ENCODE measurements at regions not wholly inside any gene's neighbourhood (a gene's known extent, or its start where the extent isn't known, plus 50 kb on each side); places are given as distances from the start of the nearest gene placed in this dataset.

DNA sequence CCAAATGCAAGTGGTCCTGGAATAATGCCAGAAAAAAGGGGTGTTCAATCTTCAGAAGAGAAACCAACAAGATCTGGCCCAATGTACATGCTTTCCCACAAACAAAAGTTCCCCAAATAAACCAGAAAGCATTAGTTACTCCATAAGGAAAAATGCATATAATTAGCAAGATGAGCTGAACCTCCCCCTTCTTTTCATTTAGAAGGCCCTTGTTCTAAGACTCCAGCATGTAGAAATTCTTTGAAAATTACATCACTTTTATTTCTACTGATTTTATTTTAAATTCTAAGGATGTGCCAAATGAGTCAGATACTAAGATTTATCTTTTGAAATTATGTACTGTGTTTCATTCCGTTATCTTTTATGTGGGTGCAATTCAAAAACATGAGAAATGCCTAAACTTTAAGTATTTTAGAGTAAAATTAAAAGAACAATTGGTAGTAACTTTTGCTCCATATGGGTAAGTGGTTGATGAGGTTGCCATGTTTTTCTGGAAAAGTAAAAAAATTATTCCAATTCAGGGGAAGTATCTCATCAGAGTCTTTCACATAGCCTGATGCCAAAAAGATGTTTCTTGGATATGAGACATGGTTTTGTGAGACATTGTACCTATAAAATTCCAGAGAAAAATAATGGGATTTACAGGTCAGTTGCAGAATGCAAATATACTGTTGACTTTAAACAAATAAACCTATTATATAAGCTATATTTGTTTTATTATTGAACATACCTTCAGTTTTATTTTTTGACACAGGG, 106.5 kb upstream of the CCDC112 start:
- TF ChIP-seq POLR2A (IDR thresholded peaks at IDR 0.05) (no peak), CTCF (IDR thresholded peaks at IDR 0.05) (no peak)
- Histone ChIP-seq H3K9me3 (no peaks in the 10 kb centered on the region), H3K27ac (no peak overlapping the region), H3K4me1 (no peaks in the 10 kb centered on the region), H3K36me3 (ENCODE audit: low read depth, missing control alignments) (no peaks in the 10 kb centered on the region), H3K4me3 (no peak overlapping the region), H3K27me3 (no peaks in the 10 kb centered on the region)
- intact Hi-C loops (cut with DNase I; ENCODE audit: low total_unique reads): no loop called here
- 61 to 79% methylated on average over 1 of the region's 1 CpG for WGBS, 2 donors
- DNase-seq: no peak

DNA sequence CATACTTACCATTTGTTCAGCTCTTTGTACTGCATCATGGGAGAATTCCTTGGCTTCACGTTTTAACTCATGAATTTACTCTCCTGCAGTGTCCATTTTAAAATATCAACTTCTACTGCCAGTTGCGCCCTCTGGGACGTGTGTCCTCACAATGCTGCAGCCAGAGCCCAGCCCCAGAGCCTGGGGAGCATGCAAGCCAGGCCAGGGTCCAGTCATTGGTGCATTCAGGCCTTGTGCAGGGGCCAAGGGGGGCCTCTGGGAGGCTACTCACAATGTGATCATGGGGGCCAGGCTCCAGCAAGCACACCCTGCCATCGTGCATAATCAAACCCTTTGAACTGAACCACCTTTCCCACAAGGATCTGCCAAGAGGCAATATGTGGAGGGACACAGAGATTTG, 105.6 kb upstream of the CCDC112 start:
- H3K4me3 ChIP-seq: no peak overlapping the region
- H3K36me3 ChIP-seq (ENCODE audit: low read depth, missing control alignments): no peaks in the 10 kb centered on the region
- no peak for TF ChIP-seq CTCF (IDR thresholded peaks at IDR 0.05)
- TF ChIP-seq POLR2A (IDR thresholded peaks at IDR 0.05): no peak
- intact Hi-C loops (cut with DNase I; ENCODE audit: low total_unique reads): no loop called here
- H3K4me1 ChIP-seq: no peaks in the 10 kb centered on the region
- 63% methylated on average over 4 of the region's 4 CpGs for WGBS, 2 donors
- no peak for DNase-seq
- H3K27me3 ChIP-seq: no peaks in the 10 kb centered on the region
- H3K27ac ChIP-seq: no peak overlapping the region
- no peaks in the 10 kb centered on the region for H3K9me3 ChIP-seq

DNA sequence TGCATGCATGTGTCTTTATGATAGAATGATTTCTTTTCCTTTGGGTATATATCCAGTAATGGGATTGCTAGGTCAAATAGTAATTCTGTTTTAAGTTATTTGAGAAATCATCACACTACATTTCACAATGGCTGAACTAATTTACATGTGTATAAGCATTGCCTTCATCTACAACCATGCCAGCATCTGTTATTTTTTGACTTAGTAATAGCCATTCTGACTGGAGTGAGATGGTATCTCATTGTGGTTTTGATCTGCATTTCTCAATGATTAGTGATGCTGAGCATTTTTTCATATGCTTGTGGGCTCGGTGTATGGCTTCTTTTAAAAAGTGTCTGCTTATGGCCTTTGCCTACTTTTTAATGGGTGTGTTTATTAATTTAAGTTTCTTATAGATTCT, 102.3 kb upstream of the CCDC112 start:
- DNase-seq: no peak
- H3K27ac ChIP-seq: no peak overlapping the region
- H3K36me3 ChIP-seq (ENCODE audit: low read depth, missing control alignments): no peaks in the 10 kb centered on the region
- no peaks in the 10 kb centered on the region for H3K4me1 ChIP-seq
- WGBS, 2 donors: 88 to 97% methylated on average over 1 of the region's 1 CpG
- TF ChIP-seq POLR2A (IDR thresholded peaks at IDR 0.05): no peak
- no peak for TF ChIP-seq CTCF (IDR thresholded peaks at IDR 0.05)
- no peaks in the 10 kb centered on the region for H3K27me3 ChIP-seq
- H3K4me3 ChIP-seq: no peak overlapping the region
- H3K9me3 ChIP-seq: no peaks in the 10 kb centered on the region
- intact Hi-C loops (cut with DNase I; ENCODE audit: low total_unique reads): no loop called here

- H3K9me3 ChIP-seq: no peaks in the 10 kb centered on the region
- intact Hi-C loops (cut with DNase I; ENCODE audit: low total_unique reads): no loop called here
- WGBS, 2 donors: 76 to 89% methylated on average over 2 of the region's 2 CpGs
- DNase-seq: no peak
- TF ChIP-seq CTCF (IDR thresholded peaks at IDR 0.05): no peak
- H3K27me3 ChIP-seq: no peaks in the 10 kb centered on the region
- no peak overlapping the region for H3K27ac ChIP-seq
- H3K36me3 ChIP-seq (ENCODE audit: low read depth, missing control alignments): no peaks in the 10 kb centered on the region
- no peak overlapping the region for H3K4me3 ChIP-seq
- H3K4me1 ChIP-seq: no peaks in the 10 kb centered on the region
Measured at GRCh38 chr5:115396688-115397087, 100.2 kb upstream of the CCDC112 start.

DNA sequence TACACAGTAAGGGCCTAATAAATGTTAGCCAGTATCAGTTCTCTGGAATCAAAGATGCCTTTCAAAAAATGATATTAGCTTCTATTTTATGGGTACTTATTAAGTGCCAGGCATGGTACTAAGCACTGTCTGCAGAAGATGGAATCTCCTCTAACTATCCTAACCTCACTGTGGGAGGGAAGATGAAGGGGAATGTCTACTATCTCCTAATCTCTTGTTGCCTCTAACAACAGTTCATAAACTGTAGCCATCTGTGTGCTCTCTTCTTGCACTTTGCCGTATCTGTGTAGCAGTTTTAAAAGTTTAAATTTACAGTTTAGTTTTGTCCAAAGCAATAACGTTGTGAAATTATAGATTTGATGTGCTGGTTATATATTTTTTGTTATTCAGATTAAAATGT, 99.6 kb upstream of the CCDC112 start:
- DNase-seq: no peak
- Histone ChIP-seq H3K36me3 (ENCODE audit: low read depth, missing control alignments) (no peaks in the 10 kb centered on the region), H3K27me3 (no peaks in the 10 kb centered on the region), H3K4me1 (no peaks in the 10 kb centered on the region), H3K27ac (no peak overlapping the region), H3K4me3 (no peak overlapping the region), H3K9me3 (no peaks in the 10 kb centered on the region)
- 39 to 49% methylated on average over 2 of the region's 2 CpGs for WGBS, 2 donors
- intact Hi-C loops (cut with DNase I; ENCODE audit: low total_unique reads): no loop called here
- TF ChIP-seq CTCF (IDR thresholded peaks at IDR 0.05) (no peak), POLR2A (IDR thresholded peaks at IDR 0.05) (no peak)

Data from testis (tissue), 2 donors.